ENCODE measurements at regions not wholly inside any gene's neighbourhood (a gene's known extent, or its start where the extent isn't known, plus 50 kb on each side); places are given as distances from the start of the nearest gene placed in this dataset.

- no peak for DNase-seq
These were observed 58.8 kb upstream of the SLCO4A1 start for GRCh38 chr20:62583424-62583920.

GRCh38 chr20:62584671-62585460 lies 57.4 kb upstream of the SLCO4A1 start:
- no peak for DNase-seq

GRCh38 chr20:62585461-62585970 lies 56.8 kb upstream of the SLCO4A1 start:
- DNase-seq: no peak

GRCh38 chr20:62586799-62587198 lies 55.5 kb upstream of the SLCO4A1 start:
- DNase-seq: no peak

GRCh38 chr20:62587757-62588402 lies 54.4 kb upstream of the SLCO4A1 start:
- no peak for DNase-seq

- DNase-seq: no peak
These were observed 53.7 kb upstream of the SLCO4A1 start for GRCh38 chr20:62588458-62589149.

- no peak for DNase-seq
These were observed 53.2 kb upstream of the SLCO4A1 start for GRCh38 chr20:62589150-62589498.

- DNase-seq: no peak
These were observed 52.6 kb upstream of the SLCO4A1 start for GRCh38 chr20:62589720-62590119.

GRCh38 chr20:62590309-62591121 lies 51.8 kb upstream of the SLCO4A1 start:
- no peak for DNase-seq

GRCh38 chr20:62591122-62591468 lies 51.2 kb upstream of the SLCO4A1 start:
- no peak for DNase-seq

GRCh38 chr20:62591591-62591990 lies 50.7 kb upstream of the SLCO4A1 start:
- no peak for DNase-seq
